GDM1 (cell line): ENCODE measurements at regions not wholly inside any gene's neighbourhood (a gene's known extent, or its start where the extent isn't known, plus 50 kb on each side); places are given as distances from the start of the nearest gene placed in this dataset.
"Not testable (repeated sequence)": the region's sequence is repeated elsewhere in the genome, so short reads cannot be mapped to it uniquely, and the experiment has no call there.

ENCODE experiments used
- DNase-seq: peaks from one replicate; lab custom pipeline; 2025; lab: John Stamatoyannopoulos, UW

- DNase-seq = not testable (repeated sequence)
Measured at GRCh38 chr14:48259232-48259631, 583.8 kb upstream of the MDGA2 start.

GRCh38 chr14:48258703-48259102 lies 583.3 kb upstream of the MDGA2 start:
- DNase-seq = not testable (repeated sequence)

- DNase-seq = no peak
Measured at GRCh38 chr14:48253020-48253419, 577.6 kb upstream of the MDGA2 start.

- no peak for DNase-seq
Measured at GRCh38 chr14:48251290-48251689, 575.9 kb upstream of the MDGA2 start.

DNA sequence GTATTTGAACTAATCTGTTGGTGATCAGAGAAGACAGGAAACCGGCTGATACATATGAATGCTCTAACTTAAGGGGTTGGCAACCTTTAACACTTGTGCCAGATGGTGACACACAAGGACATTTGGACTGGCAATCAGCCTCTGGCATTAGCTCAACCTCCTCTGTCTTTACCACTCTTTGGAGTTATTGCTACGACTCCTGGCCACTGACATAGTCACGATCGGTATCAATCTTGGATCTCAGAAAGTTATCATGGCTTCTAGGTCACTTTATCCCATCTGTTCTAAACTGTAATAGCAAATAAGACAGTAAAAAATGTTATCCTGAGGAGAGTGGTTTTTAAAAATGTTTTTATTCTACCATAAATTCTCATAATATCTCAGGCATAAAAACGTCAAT lies 575.2 kb upstream of the MDGA2 start:
- no peak for DNase-seq

GRCh38 chr14:48247977-48248376 lies 572.6 kb upstream of the MDGA2 start:
- no peak for DNase-seq

GRCh38 chr14:48243900-48244299 lies 568.5 kb upstream of the MDGA2 start:
- no peak for DNase-seq

GRCh38 chr14:48229091-48229490 lies 553.7 kb upstream of the MDGA2 start:
- no peak for DNase-seq

DNA sequence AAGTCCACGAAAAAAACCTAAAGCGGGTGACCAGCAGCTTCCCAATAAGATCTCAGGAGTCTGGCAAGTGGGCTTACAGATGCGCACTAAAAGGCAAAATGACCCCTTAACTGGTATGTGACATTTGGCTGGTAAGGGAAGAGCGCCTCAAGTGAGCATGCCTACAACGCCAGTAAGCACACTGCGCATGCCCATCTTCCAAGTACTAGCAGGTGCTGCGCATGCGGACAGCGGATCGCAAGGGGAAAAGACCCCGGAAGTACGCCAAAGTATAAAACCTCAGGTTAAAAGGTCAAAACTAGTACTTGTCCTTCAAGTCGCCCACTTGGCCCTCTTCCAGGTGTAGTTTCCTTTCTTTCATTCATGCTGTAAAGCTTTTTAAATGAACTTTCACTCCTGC lies 518.5 kb upstream of the MDGA2 start:
- DNase-seq = no peak

- DNase-seq = not testable (repeated sequence)
Measured at GRCh38 chr14:48149624-48150023, 474.2 kb upstream of the MDGA2 start.

GRCh38 chr14:48140804-48141203 lies 465.4 kb upstream of the MDGA2 start:
- DNase-seq = no peak

GRCh38 chr14:48129472-48129871 lies 454.1 kb upstream of the MDGA2 start:
- DNase-seq = no peak

- no peak for DNase-seq
Measured at GRCh38 chr14:48127674-48128073, 452.3 kb upstream of the MDGA2 start.

DNA sequence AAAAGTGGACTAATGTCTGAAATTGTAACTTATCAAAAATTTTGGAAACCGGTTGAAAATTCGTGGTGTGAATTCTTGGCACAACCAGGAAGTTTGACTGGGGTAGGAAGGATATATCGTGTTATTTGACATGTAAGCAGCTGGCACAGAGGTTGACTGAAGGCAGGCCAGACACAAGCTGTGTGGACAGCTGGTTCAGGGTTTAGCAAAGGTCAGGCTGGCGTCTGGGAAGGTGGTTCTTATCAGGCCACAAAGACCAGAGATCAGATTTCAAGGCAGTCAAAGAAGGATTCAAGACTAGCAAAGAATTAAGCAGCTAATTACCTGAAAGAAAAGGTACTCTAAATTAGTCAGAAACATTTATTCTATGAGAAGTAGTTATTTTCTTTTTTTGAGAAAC lies 450.2 kb upstream of the MDGA2 start:
- DNase-seq = no peak

DNA sequence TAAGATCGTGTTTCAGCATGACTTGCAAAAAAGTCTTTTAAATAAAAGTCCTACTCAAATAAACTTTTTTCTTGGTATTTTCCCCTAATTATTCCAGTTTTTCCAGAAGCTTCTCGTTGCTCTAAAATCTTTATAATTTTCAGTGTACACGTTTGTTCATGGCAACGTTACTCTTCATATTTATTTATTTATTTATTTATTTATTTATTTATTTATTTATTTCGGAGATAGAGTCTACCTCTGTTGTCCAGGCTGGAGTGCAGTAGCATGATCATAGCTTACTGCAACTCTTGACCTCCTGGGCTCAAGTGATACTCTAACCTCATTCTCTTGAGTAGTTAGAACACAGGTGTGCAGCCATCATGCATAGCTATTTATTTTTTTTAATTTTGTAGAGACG lies 438.3 kb upstream of the MDGA2 start:
- DNase-seq = no peak

DNA sequence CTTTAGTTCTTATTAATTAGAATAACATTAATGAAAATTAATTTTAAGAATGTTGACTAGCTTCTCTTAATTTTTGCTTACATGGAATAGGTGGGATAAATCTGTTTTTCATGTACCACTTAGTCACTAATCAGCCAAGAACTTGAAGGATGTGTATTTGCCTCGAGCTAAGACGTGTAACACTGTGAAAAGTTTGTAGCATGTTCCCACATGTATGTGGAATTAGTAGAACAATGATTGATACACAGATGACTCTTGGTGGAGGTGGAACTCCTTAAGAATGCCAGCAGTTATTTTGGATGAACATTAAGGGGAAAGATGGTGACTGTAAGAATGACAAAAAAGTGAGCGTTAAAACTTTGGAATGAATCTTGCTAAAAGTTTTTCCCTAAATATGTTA lies 435.7 kb upstream of the MDGA2 start:
- no peak for DNase-seq

DNA sequence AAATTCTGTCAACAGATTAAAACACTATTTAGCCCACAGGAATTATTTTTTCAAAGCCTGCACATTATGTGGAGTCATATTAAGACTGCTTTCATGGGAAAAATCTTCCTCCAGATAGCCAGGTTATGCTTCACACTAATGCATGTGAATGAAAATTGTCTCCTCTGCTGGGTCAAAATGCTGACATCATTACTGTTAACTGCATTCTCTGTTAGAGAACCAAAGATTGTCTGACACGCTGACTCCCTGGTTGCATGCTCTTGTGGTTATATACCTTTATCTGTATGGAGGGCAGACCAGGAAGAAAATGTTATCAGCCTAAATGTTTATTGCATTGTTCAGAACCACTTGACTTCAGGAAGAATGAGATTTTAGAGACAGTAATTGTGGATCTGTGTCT lies 432.2 kb upstream of the MDGA2 start:
- DNase-seq = no peak

DNA sequence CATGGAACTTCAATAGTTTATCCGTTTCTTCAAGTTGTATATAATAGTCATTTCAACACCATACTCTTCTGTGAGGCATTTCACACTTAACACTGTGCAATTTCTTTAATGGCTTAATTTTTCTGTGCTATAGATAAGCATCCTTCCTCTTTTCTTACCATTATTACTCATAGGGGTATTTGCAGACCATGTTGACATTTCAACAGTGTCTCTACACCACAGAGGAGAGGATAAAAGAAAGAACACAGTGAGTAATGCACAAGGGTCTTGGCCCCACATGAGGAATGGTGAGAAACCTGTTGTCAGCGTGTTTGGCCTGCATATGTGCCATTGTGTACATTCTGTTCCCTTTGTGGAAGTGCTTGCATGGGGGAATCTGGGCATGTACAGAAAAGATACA lies 421.5 kb upstream of the MDGA2 start:
- no peak for DNase-seq

GRCh38 chr14:48086516-48086915 lies 411.1 kb upstream of the MDGA2 start:
- no peak for DNase-seq

- DNase-seq = no peak
Measured at GRCh38 chr14:48075487-48075886, 400.1 kb upstream of the MDGA2 start.

- DNase-seq = no peak
Measured at GRCh38 chr14:48052973-48053372, 377.6 kb upstream of the MDGA2 start.

- no peak for DNase-seq
Measured at GRCh38 chr14:48035836-48036235, 360.4 kb upstream of the MDGA2 start.

GRCh38 chr14:48027115-48027514 lies 351.7 kb upstream of the MDGA2 start:
- DNase-seq = no peak

GRCh38 chr14:48023881-48024280 lies 348.5 kb upstream of the MDGA2 start:
- DNase-seq = no peak

DNA sequence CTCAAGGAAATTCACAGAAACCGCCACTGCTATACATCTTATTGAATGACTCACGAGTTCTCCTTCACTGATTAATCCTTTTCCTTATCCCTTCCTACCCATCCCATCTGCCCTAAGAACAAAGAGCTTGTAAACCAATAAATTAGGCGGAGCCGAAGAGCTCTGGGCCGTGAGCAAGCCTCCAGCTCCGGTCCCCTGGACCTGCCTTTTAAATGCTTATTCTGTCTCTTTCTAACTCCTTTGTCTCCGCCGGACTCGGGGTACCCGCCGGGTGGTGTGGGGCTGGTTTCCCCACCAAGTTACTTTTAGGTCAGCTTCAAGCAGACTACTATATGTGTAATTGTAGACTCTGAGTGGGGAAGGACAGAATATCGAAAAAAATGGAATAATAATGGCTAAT lies 336.1 kb upstream of the MDGA2 start:
- not testable (repeated sequence) for DNase-seq
